ENCODE measurements at regions not wholly inside any gene's neighbourhood (a gene's known extent, or its start where the extent isn't known, plus 50 kb on each side); places are given as distances from the start of the nearest gene placed in this dataset.

- TF ChIP-seq, protein P1, sequence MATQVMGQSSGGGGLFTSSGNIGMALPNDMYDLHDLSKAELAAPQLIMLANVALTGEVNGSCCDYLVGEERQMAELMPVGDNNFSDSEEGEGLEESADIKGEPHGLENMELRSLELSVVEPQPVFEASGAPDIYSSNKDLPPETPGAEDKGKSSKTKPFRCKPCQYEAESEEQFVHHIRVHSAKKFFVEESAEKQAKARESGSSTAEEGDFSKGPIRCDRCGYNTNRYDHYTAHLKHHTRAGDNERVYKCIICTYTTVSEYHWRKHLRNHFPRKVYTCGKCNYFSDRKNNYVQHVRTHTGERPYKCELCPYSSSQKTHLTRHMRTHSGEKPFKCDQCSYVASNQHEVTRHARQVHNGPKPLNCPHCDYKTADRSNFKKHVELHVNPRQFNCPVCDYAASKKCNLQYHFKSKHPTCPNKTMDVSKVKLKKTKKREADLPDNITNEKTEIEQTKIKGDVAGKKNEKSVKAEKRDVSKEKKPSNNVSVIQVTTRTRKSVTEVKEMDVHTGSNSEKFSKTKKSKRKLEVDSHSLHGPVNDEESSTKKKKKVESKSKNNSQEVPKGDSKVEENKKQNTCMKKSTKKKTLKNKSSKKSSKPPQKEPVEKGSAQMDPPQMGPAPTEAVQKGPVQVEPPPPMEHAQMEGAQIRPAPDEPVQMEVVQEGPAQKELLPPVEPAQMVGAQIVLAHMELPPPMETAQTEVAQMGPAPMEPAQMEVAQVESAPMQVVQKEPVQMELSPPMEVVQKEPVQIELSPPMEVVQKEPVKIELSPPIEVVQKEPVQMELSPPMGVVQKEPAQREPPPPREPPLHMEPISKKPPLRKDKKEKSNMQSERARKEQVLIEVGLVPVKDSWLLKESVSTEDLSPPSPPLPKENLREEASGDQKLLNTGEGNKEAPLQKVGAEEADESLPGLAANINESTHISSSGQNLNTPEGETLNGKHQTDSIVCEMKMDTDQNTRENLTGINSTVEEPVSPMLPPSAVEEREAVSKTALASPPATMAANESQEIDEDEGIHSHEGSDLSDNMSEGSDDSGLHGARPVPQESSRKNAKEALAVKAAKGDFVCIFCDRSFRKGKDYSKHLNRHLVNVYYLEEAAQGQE (IDR thresholded peaks at IDR 0.05; ENCODE audit: insufficient read depth in 1 of 2, low read depth in 2 of 2, low read length in 1 of 2), result no peak
- TF ChIP-seq CTCF (IDR thresholded peaks at IDR 0.05), result no peak
- TF ChIP-seq POLR2AphosphoS5 (IDR thresholded peaks at IDR 0.05; ENCODE audit: low read depth, low read length), result no peak
Measured at GRCh38 chr17:74094651-74095050, 108.8 kb upstream of the RPL38 start.

All from Panc1 (cell line).